NCI-H526 treated with DMSO at 0.1 percent for 48 hours (cell line): ENCODE measurements at regions not wholly inside any gene's neighbourhood (a gene's known extent, or its start where the extent isn't known, plus 50 kb on each side); places are given as distances from the start of the nearest gene placed in this dataset.
"Not testable (repeated sequence)": the region's sequence is repeated elsewhere in the genome, so short reads cannot be mapped to it uniquely, and the experiment has no call there.

Source experiments
- DNase-seq: peaks from one replicate; lab custom pipeline; 2025; lab: John Stamatoyannopoulos, UW

DNA sequence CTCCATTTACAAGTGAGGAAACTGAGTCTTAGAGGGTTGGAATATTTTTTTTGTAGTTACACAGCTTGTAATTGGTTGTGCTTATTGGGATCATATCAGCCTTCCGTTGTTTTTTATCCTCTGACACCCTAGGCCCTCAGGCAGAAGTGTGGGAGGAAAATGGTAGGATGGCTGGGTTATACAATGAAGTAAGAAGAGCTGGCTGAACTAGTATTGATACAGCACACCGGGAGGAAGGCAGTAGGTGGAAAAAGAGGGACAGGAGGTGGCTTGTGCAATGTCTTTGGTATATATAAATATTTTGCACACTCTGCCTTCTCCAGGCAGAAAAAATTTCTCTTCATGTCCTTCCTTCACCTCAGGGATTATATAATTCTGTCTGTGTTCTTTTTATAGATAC is 214.3 kb upstream of the SGO1 start:
- no peak for DNase-seq

DNA sequence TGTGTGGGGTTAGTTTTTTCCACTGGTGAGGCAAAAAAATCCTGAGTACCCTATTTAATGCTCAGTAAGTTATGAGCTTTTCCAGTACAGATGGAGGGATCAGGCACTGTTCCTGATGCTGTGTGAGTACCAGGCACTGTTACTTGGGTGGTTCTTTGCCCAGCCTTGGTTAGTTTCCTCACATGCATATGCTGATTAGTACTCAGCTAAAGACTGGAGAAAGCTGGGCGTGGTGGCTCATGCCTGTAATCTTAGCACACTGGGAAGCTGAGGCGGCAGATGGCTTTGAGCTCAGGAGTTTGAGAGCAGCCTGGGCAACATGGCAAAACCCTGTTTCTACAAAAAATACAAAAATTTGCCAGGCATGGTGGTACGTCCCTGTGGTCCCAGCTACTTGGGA is 210.3 kb upstream of the SGO1 start:
- DNase-seq, result no peak

DNA sequence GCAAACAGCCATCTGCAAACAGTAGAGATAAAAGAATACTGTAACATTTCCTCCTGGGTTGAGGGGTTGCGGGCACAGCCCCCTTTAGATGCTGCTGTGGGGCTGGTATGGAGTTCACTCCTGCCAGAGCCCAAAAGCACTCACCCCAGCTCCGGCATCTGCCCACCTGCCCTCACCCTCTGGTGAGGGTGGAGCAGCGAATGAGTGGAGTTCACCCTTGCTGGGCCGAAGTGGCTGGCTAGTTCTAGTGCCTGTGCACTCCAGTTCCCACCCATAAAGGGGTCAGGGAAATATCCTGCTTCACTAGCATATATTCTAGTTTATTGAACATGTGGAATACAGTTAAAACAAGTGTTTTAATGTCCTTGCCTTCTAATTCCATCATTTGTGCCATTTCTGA is 209.7 kb upstream of the SGO1 start:
- DNase-seq, result no peak

DNA sequence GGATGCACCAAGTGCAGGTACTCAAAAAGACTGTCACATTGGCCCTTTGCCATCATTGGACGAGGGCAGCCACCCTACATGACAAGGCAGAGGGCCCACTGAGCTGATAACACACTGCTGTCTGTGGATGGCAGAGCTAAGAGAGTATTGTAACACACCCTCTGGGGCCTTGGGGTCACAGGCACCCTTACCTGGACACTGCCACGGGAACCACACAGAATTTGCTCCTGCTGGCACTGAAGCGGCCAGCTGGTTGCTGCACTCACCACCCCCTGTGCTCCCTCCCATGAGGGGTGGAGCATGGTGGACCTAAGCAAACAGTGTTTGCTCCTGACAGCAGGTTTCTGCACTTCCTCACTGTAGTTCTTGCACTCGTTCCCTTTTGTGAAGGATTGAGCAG is 208.2 kb upstream of the SGO1 start:
- DNase-seq, result no peak

DNA sequence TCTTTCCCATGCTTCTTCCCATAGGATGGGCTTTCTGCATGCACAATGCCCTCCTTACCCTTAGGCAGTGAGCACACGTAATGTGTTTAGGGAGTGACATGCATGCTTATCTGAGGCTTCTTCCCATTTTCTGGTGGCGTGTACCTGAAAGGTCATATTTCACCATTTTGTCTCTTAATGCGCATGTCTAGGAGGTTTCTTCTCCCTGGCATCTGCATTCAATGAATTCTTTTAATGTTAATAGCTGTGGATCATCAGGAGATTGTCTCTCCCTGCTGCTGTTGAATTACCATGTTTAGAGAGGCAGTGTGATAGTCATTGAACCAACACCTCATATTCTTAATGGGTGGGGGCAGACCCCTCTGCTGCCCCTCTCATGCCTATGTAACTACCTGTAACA is 205.6 kb upstream of the SGO1 start:
- no peak for DNase-seq

DNA sequence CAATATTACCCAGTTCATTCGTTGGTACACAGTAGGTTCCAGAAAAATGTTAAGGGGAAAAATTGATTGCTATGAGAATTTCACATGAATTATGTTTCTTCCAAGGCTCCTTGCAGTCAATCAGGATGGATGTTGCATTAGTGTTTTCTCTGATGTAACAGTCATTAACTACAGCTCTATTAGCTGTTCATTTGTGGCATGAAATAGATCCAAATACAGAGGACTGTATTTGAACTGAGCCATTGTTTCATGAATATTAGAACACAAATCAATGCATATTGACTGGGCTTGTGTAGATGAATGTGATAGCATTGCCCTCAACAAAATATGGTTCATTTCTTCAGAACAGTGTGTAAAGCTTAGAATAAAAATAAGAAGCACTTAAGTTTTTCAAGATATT is 203.0 kb upstream of the SGO1 start:
- no peak for DNase-seq

DNA sequence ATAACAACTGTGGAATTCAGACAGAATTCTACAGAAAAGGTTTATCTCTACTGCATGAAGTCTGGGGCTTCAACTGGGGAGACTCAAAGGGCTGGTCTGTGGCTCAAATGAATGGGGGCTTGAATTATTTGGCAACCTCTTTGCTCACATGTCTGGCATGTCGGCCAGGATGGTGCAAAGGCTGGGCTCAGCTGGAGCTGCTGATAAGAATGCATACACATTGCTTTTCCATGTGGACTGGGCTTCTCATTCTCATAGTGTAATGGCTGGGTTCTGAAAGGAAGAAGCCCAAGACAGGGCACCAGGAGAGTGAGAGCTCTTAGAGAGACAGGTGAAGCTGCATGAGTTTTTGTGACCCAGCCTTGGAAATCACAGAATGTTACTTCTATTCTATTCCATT is 194.3 kb upstream of the SGO1 start:
- DNase-seq, result no peak

DNA sequence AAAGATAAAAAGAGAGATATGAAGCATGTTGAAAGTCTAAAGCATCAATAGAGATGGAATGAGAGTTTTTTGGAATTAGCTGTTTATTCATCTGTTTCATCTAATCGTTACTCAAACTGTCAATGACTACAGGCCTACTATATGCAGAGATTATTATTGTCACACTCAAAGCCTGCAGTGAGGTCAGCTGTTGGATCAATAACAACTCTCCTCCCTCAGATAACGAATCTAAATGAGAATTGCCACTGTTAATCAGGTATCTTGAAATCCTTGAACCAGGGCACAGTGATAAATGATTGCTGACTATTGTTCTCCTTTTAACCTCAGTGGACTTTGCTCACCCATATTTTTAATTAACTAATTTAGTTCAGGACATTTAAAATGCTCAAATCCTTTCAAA is 192.3 kb upstream of the SGO1 start:
- no peak for DNase-seq

DNA sequence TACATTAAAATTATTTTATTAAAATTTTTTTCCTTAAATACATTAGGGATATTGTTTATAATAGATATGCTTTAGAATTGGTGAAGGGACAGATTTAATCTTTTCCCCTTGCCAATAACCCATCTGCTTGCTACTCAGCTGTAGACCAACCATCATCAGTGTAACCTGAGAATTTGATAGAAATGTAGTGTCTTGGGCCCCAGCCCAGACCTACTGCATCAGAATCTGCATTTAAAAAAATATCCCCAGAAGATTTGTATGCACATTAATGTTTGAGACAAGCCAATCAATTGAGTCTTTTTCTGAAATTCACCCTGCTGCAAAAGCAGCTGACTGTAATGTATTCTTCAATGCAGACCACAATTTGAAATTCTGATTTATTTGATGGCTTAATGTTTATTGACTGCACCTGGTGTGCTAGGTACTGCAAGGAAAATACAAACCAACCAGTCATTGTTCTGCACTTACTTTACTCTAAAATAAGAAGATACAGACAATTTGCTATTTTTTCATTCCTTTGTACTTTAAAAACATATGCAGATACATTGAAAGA is 190.7 kb upstream of the SGO1 start:
- peak; percentile 88 for DNase-seq

DNA sequence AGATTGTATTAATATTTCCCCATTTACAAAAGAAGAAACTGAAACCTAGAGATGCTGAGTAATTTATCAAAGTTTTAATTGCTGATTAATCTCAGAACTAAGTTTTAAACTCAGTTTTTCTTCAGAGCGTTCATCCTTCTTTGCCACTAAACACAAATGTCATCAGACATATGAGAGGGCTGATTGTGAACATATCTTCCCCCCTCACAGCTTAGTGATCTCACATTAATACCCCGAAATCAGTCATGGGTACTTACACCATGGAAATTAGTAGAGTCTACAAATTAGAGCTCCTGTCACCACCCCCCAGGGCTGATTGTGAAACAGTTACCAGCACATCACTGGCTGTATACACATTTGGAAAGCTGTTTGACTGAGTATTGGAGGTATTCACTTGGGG is 189.3 kb upstream of the SGO1 start:
- no peak for DNase-seq

DNA sequence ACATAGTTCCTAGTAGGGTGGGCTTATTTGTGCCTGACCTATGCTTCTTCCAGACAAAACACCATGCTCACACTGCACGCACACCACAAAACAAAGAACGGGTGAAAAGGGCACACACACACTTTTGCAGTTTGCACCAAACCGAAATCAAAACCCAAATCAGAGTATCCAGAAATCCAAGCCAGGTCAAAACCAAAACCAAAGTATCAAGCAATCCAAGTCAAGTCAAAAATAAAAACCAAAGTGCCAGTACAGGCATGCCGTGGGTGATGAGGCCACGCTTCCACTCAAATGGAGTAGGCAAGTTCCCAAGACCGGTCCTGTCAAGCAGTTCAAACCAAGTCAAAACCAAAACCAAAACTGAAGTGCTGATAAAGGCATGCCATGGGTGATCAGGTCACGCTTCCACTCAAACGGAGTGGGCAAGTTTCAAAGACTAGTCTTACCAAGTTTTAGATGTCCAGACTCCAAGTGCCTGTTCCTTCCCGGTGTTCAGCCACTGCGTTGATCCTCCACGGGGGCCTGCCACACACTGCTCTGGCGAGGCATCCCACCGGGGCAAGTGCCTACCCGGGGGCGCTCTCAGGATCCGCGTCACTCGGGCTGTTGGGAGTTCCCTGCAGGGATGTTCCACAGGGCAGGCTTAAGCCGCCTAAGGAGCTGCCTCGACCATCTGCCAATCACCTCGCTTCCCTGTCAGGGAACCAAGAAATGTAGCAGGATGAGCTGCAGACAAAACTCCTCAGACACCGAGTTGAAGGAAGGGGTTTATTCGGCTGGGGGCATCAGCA is 184.5 kb upstream of the SGO1 start:
- not testable (repeated sequence) for DNase-seq

DNA sequence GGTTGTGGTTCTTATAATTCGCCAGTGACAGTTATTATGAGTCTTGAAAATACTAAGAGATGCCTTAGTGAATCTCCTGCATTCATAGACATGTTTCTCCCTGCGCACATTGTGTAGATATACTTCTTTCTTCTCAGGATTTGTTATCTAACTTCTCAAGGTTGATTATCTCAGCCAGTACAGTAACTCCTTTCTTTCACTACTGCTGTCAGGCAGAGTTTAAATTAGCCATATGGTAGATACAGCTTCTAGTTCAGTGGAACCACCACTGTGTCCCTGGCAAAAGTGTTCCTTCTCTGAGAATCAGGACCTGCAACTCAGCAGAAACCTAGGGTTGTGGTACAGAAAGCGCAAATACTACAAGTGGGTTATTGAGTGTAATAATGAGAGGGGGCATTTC is 175.0 kb upstream of the SGO1 start:
- DNase-seq, result no peak

DNA sequence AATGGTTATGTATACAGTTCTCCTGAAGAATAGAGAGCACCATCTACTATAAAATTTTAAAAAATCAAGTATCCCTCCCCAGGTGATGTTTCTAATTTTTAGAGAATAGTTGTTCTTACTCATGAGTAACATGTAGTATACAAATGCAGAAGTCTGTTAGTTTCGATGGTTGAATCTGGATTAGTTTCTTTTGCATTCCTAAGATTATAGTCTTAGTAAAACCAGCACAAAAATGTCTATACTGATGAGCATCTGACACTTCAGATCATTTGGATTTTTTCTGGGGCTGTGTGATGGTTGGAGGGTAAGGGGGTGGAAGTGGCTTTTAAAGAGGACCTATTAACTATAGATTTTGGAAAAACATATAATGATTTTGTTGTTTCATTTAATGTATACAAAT is 167.3 kb upstream of the SGO1 start:
- DNase-seq, result no peak

DNA sequence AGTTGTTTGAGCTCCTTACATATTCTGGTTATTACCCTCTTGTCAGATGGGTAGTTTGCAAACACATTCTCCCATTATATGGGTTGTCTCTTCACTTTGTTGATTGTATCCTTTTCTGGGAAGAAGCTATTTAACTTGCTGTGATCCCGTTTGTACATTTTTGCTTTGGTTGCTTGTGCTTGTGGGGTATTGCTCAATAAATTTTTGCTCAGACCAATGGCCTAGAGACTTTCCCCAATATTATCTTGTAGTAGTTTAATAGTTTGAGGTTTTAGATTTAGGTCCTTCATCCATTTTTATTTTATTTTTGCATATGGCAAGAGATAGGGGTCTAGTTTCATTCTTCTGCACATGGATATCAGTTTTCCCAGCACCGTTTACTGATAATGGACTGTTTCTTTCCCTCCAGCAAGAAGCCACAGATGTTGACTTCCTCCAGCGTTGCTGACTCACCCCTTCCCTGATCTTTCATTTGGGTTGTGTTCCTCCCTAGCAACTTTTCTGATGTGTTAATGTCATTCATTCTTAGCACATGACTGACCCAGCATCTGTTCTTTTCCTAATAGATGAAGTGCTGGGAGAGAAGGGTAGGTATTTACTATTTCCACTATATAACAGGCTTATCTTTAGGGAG is 166.7 kb upstream of the SGO1 start:
- DNase-seq, result peak; percentile 94

DNA sequence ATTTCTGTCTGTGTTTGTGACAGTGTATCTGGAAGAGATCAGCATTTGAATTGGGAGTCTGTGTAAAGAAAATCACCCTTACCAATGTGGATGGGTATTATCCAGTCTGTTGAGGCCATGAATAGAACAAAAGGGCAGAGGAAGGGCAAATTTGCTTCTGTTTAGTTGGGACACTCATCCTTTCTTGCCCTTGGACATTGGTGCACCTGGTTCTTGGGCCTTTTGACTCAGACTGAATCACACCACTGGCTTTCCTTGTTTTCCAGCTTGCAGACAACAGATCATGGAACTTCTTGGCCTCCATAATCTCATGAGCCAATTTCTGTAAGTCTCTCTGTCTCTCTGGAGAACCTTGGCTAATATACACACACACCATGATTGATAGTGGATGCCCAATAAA is 164.4 kb upstream of the SGO1 start:
- DNase-seq, result no peak

DNA sequence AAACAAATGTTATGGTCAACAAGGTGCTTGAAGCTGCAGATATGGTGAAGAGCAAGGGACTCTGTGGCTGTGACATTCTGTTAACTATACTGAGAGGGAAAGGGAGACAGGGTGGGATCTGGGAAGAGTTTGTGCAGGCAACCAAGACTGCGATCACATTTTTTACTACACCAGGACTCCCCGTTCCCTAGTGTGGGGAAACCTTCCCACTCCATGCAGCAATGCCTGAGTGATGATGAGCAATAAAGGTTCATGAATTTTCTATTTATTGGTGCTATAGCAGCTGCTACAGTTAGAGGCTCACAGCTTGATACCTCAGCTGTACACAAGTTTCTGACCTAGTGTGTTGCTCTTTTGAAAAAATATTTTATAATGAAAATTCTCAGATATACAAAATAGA is 160.9 kb upstream of the SGO1 start:
- no peak for DNase-seq

DNA sequence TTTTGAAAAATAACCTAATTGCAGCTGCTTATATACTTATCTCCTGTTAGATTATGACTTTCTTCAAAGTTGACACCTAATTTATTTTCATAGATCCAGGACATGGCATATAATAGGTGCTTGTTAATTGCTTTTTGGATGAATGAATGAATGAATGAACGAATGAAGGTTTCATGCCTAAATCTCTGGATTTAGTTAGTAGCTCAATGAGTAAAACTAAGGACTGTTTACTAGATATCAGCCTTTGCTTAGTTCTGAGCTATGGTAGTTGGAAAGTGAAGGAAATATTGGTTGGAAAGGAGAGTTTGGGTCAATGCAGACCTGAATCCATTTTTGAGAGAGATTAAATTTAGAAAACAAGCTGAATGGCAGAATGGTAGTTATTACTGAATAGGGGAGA is 160.4 kb upstream of the SGO1 start:
- no peak for DNase-seq

DNA sequence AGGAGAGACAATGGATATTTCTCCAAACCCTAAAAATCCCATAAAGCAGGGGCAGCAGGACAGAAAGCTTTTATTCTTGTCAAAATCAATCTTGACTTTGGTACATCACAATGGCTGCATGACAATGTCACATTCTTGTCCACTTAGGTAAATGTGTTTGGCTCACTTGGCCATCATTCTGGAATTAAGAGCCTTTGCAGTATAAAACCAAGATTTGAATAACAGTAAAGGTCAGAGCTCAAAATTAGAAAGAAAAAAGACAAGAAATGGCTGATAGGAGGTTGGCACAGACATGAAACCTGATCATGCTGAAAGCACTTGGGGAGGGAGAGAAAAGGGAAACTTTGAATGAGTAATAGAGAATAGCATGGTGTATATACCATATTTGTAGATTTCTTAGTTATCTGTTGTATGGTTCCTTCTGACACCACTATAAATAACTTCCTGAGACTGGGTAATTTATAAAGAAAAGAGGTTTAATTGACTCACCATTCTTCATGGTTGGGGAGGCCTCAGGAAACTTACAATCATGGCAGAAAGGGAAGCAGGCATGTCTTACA is 158.5 kb upstream of the SGO1 start:
- no peak for DNase-seq

DNA sequence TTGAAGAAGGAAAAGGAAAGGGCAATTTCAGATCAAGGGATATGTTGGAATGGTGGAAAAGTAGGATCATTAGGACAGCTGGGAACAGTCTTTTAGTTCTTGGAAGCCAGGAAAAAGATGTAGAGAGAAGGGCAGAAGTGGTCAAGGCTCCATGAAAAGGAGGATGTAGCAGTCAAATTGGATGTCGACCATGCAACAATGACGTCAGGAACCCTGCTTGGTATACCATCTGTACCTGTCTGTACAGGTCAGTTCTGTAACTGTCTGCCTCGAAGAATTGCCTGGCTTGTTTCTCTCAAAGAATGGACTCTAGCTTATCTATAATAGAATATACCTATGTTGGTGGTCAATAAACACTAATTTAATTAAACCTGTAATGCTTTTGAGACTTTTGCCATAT is 157.8 kb upstream of the SGO1 start:
- no peak for DNase-seq

DNA sequence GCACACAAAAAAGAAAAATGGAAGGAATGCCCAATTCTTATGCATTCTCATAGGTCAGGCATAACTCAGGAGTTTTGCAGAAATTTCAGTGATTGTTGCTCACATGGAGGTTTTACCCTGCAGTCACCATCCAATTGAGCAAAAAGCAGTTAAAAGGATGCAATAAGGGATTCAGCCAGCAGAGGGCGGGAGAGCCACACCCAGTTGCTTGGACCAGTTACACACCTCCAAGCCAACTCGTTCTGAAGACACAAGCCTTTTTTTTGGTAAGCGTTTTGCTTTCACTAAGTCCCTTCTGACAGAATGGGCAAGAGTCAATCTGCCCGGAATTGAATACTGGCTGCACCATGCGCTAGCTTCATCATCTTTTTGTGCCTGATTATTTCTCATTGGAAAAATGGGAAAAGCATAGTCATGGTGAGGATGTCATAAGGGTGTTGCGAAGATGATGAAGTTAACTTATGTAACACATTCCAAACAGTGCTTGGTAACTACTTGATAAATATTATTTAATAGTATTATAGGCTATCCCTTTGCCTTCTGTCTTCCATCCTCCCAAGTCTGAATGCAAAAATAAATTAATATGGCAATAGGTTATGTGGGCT is 154.4 kb upstream of the SGO1 start:
- peak; percentile 88 for DNase-seq

DNA sequence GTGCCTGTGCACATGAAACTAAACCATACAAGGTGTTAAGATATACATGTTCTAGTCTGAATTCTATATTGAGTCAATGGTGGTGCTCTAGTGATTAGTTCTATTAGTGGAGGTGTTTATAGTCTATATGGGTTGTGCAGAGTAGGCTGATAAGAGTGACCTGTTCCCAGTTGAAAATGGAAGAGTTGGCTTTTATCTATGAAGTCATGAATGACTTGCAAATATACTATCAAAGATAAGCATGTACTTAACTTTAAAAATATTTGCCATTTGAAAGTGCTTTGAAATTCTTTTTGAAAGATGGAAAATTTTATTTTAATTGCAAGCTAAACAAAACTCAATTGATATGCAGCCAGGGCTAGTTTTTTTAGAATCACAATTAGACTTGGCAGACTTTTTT is 150.6 kb upstream of the SGO1 start:
- no peak for DNase-seq

DNA sequence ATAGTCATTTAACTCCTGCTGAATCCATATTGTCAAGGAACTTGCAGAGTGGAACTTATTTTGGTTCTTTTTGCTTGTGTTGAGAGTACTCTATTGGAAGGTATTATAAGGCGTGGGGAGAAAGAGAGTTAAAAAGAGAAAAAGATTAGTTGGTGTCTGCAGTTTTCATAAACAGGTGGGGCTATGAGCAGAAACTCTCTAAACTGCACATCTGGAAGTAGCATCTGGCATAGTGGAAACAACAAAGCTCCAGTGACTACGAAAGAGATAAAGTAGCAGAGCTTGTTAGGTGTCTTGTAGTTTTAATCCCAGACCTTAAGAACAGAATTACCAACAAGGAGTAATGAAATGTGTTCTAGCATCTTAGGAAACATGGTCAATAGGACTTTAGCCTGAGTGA is 148.8 kb upstream of the SGO1 start:
- DNase-seq, result no peak

DNA sequence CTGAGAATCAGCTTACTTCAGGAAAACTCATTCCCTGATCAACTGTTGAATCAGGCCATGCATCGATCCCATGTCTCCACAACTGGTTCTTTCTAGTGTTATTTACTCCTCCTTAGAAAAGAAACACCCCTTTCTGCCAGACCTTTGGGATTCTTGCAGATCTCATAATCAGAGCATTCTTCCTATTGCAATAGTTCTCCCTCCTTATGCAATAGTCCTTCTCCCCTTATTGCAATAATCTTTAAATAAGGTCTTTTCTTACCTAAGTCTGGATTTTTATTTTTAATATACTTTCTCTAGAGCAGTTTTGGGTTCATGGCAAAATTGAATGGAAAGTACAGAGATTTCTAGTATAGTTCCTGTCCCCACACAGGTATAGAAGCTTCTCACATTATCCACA is 141.9 kb upstream of the SGO1 start:
- no peak for DNase-seq
